RWPE2 (cell line): ENCODE measurements at regions not wholly inside any gene's neighbourhood (a gene's known extent, or its start where the extent isn't known, plus 50 kb on each side); places are given as distances from the start of the nearest gene placed in this dataset.

Experiments
- ATAC-seq: fragments of 200-7000 bp; cut with Tn5 transposase; 3 replicates; pipeline ENCODE4 v1.9.1; 2021; ENCODE audit warnings: low read depth
- DNase-seq: peaks from one replicate; pipeline ENCODE4 v3.0.0-alpha.2; 2020; ENCODE audit warnings: low spot score
- H3K27ac ChIP-seq: fragments of 450-650 bp; 2 replicates; pipeline ENCODE4 v1.5.1; 2017; ENCODE audit warnings: mild to moderate bottlenecking; ENCODE audit not compliant: poor library complexity, severe bottlenecking
- H3K27me3 ChIP-seq: fragments of 250-450 bp; sonication (Bioruptor Pico); 2 replicates; pipeline ENCODE4 v1.5.1; 2021; ENCODE audit warnings: mild to moderate bottlenecking, moderate library complexity; ENCODE audit not compliant: insufficient read depth, poor library complexity, severe bottlenecking
- H3K36me3 ChIP-seq: fragments of 250-450 bp; sonication (Bioruptor Pico); 2 replicates; pipeline ENCODE4 v1.5.1; 2020; ENCODE audit warnings: low read depth, mild to moderate bottlenecking, moderate library complexity
- H3K4me1 ChIP-seq: fragments of 250-450 bp; sonication (Bioruptor Pico); 2 replicates; pipeline ENCODE4 v1.5.1; 2021; ENCODE audit warnings: mild to moderate bottlenecking, moderate library complexity; ENCODE audit not compliant: insufficient read depth, poor library complexity, severe bottlenecking
- H3K4me3 ChIP-seq: fragments of 250-450 bp; sonication (Bioruptor Pico); 2 replicates; pipeline ENCODE4 v1.5.1; 2021; ENCODE audit warnings: mild to moderate bottlenecking, moderate library complexity; ENCODE audit not compliant: severe bottlenecking
- H3K9me3 ChIP-seq: fragments of 250-450 bp; sonication (Bioruptor Pico); 2 replicates; pipeline ENCODE4 v1.5.1; 2021; ENCODE audit warnings: mild to moderate bottlenecking, moderate library complexity; ENCODE audit not compliant: severe bottlenecking
- CTCF ChIP-seq: fragments of 450-650 bp; IDR thresholded peaks from one replicate; pipeline ENCODE4 v1.5.1; 2017; ENCODE audit warnings: mild to moderate bottlenecking, moderate library complexity; ENCODE audit not compliant: poor library complexity, severe bottlenecking

- ATAC-seq (no peak), DNase-seq (no peak)
- TF ChIP-seq CTCF, result no peak
- no peaks in the 10 kb centered on the region for H3K36me3 ChIP-seq
- H3K4me1 ChIP-seq, result no peaks in the 10 kb centered on the region
- H3K4me3 ChIP-seq, result no peak overlapping the region
- H3K27ac ChIP-seq, result no peak overlapping the region
- no peaks in the 10 kb centered on the region for H3K27me3 ChIP-seq
- no peaks in the 10 kb centered on the region for H3K9me3 ChIP-seq
Measured at GRCh38 chr2:224242561-224242960, 159.3 kb downstream of the FAM124B start.

GRCh38 chr2:224241812-224242211 is 160.1 kb downstream of the FAM124B start:
- no peak for DNase-seq
- no peak for ATAC-seq
- TF ChIP-seq CTCF, result no peak
- no peaks in the 10 kb centered on the region for H3K36me3 ChIP-seq
- no peak overlapping the region for H3K4me3 ChIP-seq
- no peaks in the 10 kb centered on the region for H3K27me3 ChIP-seq
- H3K27ac ChIP-seq, result no peak overlapping the region
- H3K9me3 ChIP-seq, result no peaks in the 10 kb centered on the region
- H3K4me1 ChIP-seq, result no peaks in the 10 kb centered on the region

- Histone ChIP-seq H3K27ac (no peak overlapping the region), H3K9me3 (no peaks in the 10 kb centered on the region), H3K4me3 (no peak overlapping the region), H3K27me3 (no peaks in the 10 kb centered on the region), H3K4me1 (no peaks in the 10 kb centered on the region), H3K36me3 (no peaks in the 10 kb centered on the region)
- ATAC-seq (no peak), DNase-seq (no peak)
- TF ChIP-seq CTCF, result no peak
Measured at GRCh38 chr2:224241001-224241400, 160.9 kb downstream of the FAM124B start.

GRCh38 chr2:224223851-224224555 is 177.9 kb downstream of the FAM124B start:
- no peaks in the 10 kb centered on the region for H3K9me3 ChIP-seq
- H3K36me3 ChIP-seq, result no peaks in the 10 kb centered on the region
- no peak for ATAC-seq

More at GRCh38 chr2:224223851-224224555, 177.9 kb downstream of the FAM124B start:
- Histone ChIP-seq H3K4me3 (no peak overlapping the region), H3K4me1 (peaks cover 25% of the 10 kb centered on the region), H3K27me3 (no peaks in the 10 kb centered on the region), H3K27ac (no peak overlapping the region)
- TF ChIP-seq CTCF, result no peak
- DNase-seq, result no peak
